ENCODE measurements at regions not wholly inside any gene's neighbourhood (a gene's known extent, or its start where the extent isn't known, plus 50 kb on each side); places are given as distances from the start of the nearest gene placed in this dataset.
"Not testable (repeated sequence)": the region's sequence is repeated elsewhere in the genome, so short reads cannot be mapped to it uniquely, and the experiment has no call there.

DNA sequence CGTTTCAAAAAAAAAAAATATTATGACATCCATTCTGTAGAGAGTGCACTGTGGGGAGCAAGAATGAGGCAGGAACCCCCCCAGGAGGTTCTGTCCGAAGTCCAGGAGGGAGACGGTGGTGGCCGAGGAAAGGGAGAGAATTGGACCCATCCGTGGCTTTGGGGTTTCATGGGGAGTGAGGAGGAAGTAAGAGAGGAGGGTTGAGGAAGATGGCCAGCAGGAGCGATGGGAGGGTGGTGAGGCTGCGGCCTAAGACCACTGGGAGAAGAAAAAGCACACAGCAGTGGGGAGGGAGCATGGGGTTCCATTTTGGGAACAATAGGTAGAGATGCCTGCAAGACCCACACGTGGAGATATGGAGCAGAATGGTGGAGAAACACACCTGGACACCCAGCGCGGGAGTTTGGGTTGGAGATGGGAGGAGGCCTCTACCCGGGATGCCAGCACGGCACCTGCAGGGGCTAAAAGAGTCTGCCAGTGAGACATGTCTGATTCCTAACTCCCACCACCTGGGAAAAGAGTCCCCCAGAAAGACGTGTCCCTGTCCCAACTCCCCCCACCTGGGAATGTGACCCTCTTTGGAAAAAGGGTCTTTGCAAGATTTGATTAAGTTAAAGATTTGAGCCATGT, 72.5 kb upstream of the SHANK2 start:
- DNase-seq (ENCODE audit: extremely low read depth, low read depth) = no peak
- no peak overlapping the region for H3K4me3 ChIP-seq (replicated peaks; ENCODE audit: low read depth, low read length)
- TF ChIP-seq, protein P1, sequence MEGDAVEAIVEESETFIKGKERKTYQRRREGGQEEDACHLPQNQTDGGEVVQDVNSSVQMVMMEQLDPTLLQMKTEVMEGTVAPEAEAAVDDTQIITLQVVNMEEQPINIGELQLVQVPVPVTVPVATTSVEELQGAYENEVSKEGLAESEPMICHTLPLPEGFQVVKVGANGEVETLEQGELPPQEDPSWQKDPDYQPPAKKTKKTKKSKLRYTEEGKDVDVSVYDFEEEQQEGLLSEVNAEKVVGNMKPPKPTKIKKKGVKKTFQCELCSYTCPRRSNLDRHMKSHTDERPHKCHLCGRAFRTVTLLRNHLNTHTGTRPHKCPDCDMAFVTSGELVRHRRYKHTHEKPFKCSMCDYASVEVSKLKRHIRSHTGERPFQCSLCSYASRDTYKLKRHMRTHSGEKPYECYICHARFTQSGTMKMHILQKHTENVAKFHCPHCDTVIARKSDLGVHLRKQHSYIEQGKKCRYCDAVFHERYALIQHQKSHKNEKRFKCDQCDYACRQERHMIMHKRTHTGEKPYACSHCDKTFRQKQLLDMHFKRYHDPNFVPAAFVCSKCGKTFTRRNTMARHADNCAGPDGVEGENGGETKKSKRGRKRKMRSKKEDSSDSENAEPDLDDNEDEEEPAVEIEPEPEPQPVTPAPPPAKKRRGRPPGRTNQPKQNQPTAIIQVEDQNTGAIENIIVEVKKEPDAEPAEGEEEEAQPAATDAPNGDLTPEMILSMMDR (IDR thresholded peaks at IDR 0.05; ENCODE audit: low read depth, low read length, missing control alignments) = no peak

- TF ChIP-seq, protein P1 (IDR thresholded peaks at IDR 0.05; ENCODE audit: low read depth, low read length, missing control alignments) = no peak
- H3K4me3 ChIP-seq (replicated peaks; ENCODE audit: low read depth, low read length) = no peak overlapping the region
- no peak for DNase-seq (ENCODE audit: extremely low read depth, low read depth)
These were observed 71.6 kb upstream of the SHANK2 start for GRCh38 chr11:71323876-71324526.

- TF ChIP-seq, protein P1 (IDR thresholded peaks at IDR 0.05; ENCODE audit: low read depth, low read length, missing control alignments) = no peak
- H3K4me3 ChIP-seq (replicated peaks; ENCODE audit: low read depth, low read length) = no peak overlapping the region
- no peak for DNase-seq (ENCODE audit: extremely low read depth, low read depth)
These were observed 70.6 kb upstream of the SHANK2 start for GRCh38 chr11:71322861-71323582.

DNA sequence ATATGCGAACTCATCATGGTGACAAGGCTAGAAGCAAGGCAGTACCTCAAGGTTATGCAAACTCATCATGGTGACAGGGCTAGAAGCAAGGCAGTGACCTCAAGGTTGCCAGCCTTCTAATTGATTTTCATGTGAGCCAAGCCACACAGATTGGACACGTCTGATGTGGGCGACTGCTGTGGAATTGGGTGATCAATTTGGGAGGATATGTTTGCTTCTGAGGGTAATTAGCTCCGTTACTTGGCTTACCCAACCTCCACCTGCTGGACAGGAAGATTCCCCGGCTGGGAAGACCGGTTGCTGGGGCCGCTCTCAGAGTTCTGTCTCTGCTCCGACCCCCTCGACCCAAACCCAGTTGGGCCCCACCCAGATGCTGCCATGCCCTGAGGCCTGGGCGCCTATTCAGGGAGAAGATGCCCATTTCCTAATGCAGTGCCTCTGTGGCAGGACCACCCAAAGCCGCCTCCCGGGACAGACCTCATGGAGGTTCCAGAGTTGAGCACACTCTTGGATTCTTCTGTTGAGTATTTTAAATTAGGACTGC, 69.9 kb upstream of the SHANK2 start:
- H3K4me3 ChIP-seq (replicated peaks; ENCODE audit: low read depth, low read length) = no peak overlapping the region
- no peak for DNase-seq (ENCODE audit: extremely low read depth, low read depth)

DNA sequence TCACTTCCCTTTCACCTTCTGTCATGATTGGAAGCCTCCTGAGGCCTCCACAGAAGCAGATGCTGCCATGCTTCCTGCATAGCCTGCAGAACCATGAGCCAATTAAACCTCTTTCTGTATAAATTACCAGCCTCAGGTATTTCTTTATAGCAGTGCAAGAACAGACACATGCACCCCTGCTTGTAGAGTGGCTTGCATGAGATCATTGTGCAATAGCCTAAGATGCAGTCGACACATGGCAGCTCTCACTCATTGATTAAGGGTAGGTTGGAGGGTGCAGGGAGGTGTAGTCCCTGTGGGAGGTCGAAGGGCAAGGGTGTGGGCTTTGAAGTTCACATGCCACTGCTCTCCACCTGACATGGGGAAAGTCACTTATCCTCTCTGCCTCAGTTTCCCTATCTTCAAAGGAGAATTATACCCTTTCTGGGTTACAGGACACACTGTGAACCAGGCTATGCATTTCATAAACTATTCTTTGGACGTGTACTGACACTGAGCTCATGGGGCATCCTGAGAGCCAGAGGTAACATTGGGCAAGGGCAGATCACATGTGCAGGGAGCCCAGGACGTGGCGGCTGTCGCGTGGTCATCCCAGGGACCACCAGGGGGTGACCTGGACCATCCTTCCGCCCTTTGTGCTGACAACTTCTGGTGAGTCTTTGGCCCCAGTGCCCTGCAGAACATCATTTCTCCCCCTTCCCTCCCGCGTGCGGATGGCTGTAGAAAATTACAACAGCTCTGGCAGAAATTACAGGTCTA, 69.2 kb upstream of the SHANK2 start:
- TF ChIP-seq, protein P1 (IDR thresholded peaks at IDR 0.05; ENCODE audit: low read depth, low read length, missing control alignments) = no peak
- DNase-seq (ENCODE audit: extremely low read depth, low read depth) = no peak
- H3K4me3 ChIP-seq (replicated peaks; ENCODE audit: low read depth, low read length) = no peak overlapping the region

More for the DNA sequence above, 69.9 kb upstream of the SHANK2 start:
- TF ChIP-seq, protein P1 (IDR thresholded peaks at IDR 0.05; ENCODE audit: low read depth, low read length, missing control alignments) = no peak

GRCh38 chr11:71316701-71317100, 64.3 kb upstream of the SHANK2 start:
- no peak for DNase-seq (ENCODE audit: extremely low read depth, low read depth)
- TF ChIP-seq, protein P1 (IDR thresholded peaks at IDR 0.05; ENCODE audit: low read depth, low read length, missing control alignments) = no peak
- H3K4me3 ChIP-seq (replicated peaks; ENCODE audit: low read depth, low read length) = no peak overlapping the region

- not testable (repeated sequence) for DNase-seq (ENCODE audit: extremely low read depth, low read depth)
These were observed 60.2 kb upstream of the SHANK2 start for GRCh38 chr11:71312616-71313015.

More at GRCh38 chr11:71312616-71313015, 60.2 kb upstream of the SHANK2 start:
- H3K4me3 ChIP-seq (replicated peaks; ENCODE audit: low read depth, low read length) = not testable (repeated sequence)
